ENCODE measurements at regions not wholly inside any gene's neighbourhood (a gene's known extent, or its start where the extent isn't known, plus 50 kb on each side); places are given as distances from the start of the nearest gene placed in this dataset.

DNA sequence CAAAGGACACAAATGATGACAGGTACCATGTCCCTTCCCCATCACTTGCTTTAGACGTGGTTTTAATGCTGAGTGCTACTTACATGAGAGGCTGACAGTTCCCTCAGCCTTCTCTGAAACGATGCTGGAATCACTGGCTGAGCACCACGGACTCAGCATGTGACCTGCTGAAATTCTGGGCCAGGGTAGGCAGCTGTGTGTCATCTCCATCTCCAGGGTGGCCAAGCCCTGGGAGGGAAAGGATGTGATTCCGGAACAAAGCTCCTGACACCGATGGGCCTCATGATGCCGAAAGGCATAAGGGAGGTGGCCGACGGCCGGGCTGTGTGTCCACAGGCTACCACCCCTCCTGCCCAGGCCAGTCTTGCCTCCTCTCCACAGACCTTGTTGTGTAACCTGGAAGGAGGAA is 184.3 kb upstream of the CST7 start:
- WGBS (ENCODE audit: insufficient coverage, low coverage, missing lambda C conversion rate), result under 1% methylated on average over 8 of the region's 9 CpGs
- Histone ChIP-seq H3K27ac (ENCODE audit: extremely low read depth, low read depth, low read length) (no peak overlapping the region), H3K9me1 (ENCODE audit: control insufficient read depth, insufficient read depth, low read length) (no peaks in the 10 kb centered on the region), H3K79me2 (ENCODE audit: control insufficient read depth, insufficient read depth, low read length) (no peaks in the 10 kb centered on the region), H3K4me1 (replicated peaks in 1 of 2; ENCODE audit: control insufficient read depth in 2 of 2, insufficient read depth in 2 of 2, low read length in 2 of 2) (no peaks in the 10 kb centered on the region), H3K4me3 (no peak overlapping the region), H3K27me3 (ENCODE audit: control insufficient read depth in 2 of 2, insufficient read depth in 2 of 2, low read length in 2 of 2) (no peaks in the 10 kb centered on the region; a peak in 1 of 5 replicates), H3K36me3 (ENCODE audit: control insufficient read depth, insufficient read depth, low read length) (no peaks in the 10 kb centered on the region), H2AFZ (ENCODE audit: low read depth, low read length) (no peak overlapping the region), H3K4me2 (ENCODE audit: insufficient read depth, low read length) (no peak overlapping the region), H4K20me1 (replicated peaks; ENCODE audit: control insufficient read depth, insufficient read depth, low read length) (no peaks in the 10 kb centered on the region), H3K9ac (ENCODE audit: insufficient read depth in 1 of 2, low read depth in 2 of 2, low read length in 2 of 2) (no peak overlapping the region), H3K9me3 (replicated peaks; ENCODE audit: control insufficient read depth, insufficient read depth, low read depth, low read length) (no peaks in the 10 kb centered on the region)
- ChIA-PET POLR2A (no interaction called here), CTCF (ENCODE audit: low intra/inter-chr PET ratio) (no interaction called here)
- intact Hi-C loops (cut with micrococcal nuclease), result no loop called here
- no TSS peak for BruUV-seq (replicated peaks)
- FAIRE-seq, result no peak
- in situ Hi-C loops (cut with MboI), result no loop called here
- no peak for ATAC-seq
- no peak for DNase-seq (ENCODE audit: extremely low read depth in 1 of 4, low spot score in 3 of 4)
- TF ChIP-seq NR2F6 (CRISPR knock-in tag; IDR thresholded peaks at IDR 0.05) (no peak), HDAC2 (IDR thresholded peaks at IDR 0.05) (no peak), BRD4 (IDR thresholded peaks at IDR 0.05) (no peak), MYC (IDR thresholded peaks at IDR 0.05; ENCODE audit: low read depth, low read length) (no peak), MYC (CRISPR knock-in tag; IDR thresholded peaks at IDR 0.05; ENCODE audit: borderline replicate concordance, low read depth) (no peak), ZFPM2 (CRISPR knock-in tag; IDR thresholded peaks at IDR 0.05) (no peak), ZFX (CRISPR knock-in tag; IDR thresholded peaks at IDR 0.05) (no peak), ETV5 (CRISPR knock-in tag; IDR thresholded peaks at IDR 0.05; ENCODE audit: low read depth) (no peak), BMI1 (IDR thresholded peaks at IDR 0.05; ENCODE audit: low read length) (no peak)
- TF ChIP-seq, protein P1, sequence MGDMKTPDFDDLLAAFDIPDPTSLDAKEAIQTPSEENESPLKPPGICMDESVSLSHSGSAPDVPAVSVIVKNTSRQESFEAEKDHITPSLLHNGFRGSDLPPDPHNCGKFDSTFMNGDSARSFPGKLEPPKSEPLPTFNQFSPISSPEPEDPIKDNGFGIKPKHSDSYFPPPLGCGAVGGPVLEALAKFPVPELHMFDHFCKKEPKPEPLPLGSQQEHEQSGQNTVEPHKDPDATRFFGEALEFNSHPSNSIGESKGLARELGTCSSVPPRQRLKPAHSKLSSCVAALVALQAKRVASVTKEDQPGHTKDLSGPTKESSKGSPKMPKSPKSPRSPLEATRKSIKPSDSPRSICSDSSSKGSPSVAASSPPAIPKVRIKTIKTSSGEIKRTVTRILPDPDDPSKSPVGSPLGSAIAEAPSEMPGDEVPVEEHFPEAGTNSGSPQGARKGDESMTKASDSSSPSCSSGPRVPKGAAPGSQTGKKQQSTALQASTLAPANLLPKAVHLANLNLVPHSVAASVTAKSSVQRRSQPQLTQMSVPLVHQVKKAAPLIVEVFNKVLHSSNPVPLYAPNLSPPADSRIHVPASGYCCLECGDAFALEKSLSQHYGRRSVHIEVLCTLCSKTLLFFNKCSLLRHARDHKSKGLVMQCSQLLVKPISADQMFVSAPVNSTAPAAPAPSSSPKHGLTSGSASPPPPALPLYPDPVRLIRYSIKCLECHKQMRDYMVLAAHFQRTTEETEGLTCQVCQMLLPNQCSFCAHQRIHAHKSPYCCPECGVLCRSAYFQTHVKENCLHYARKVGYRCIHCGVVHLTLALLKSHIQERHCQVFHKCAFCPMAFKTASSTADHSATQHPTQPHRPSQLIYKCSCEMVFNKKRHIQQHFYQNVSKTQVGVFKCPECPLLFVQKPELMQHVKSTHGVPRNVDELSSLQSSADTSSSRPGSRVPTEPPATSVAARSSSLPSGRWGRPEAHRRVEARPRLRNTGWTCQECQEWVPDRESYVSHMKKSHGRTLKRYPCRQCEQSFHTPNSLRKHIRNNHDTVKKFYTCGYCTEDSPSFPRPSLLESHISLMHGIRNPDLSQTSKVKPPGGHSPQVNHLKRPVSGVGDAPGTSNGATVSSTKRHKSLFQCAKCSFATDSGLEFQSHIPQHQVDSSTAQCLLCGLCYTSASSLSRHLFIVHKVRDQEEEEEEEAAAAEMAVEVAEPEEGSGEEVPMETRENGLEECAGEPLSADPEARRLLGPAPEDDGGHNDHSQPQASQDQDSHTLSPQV (IDR thresholded peaks at IDR 0.05), result no peak
- TF ChIP-seq, protein P2, sequence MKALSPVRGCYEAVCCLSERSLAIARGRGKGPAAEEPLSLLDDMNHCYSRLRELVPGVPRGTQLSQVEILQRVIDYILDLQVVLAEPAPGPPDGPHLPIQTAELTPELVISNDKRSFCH (CRISPR knock-in tag; IDR thresholded peaks at IDR 0.05), result no peak
- TF ChIP-seq, protein P2 (tag; IDR thresholded peaks at IDR 0.05), result no peak
- TF ChIP-seq, protein P3, sequence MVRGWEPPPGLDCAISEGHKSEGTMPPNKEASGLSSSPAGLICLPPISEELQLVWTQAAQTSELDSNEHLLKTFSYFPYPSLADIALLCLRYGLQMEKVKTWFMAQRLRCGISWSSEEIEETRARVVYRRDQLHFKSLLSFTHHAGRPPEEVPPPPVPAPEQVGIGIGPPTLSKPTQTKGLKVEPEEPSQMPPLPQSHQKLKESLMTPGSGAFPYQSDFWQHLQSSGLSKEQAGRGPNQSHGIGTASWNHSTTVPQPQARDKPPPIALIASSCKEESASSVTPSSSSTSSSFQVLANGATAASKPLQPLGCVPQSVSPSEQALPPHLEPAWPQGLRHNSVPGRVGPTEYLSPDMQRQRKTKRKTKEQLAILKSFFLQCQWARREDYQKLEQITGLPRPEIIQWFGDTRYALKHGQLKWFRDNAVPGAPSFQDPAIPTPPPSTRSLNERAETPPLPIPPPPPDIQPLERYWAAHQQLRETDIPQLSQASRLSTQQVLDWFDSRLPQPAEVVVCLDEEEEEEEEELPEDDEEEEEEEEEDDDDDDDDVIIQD (CRISPR knock-in tag; IDR thresholded peaks at IDR 0.05), result no peak
- TF ChIP-seq, protein P4, sequence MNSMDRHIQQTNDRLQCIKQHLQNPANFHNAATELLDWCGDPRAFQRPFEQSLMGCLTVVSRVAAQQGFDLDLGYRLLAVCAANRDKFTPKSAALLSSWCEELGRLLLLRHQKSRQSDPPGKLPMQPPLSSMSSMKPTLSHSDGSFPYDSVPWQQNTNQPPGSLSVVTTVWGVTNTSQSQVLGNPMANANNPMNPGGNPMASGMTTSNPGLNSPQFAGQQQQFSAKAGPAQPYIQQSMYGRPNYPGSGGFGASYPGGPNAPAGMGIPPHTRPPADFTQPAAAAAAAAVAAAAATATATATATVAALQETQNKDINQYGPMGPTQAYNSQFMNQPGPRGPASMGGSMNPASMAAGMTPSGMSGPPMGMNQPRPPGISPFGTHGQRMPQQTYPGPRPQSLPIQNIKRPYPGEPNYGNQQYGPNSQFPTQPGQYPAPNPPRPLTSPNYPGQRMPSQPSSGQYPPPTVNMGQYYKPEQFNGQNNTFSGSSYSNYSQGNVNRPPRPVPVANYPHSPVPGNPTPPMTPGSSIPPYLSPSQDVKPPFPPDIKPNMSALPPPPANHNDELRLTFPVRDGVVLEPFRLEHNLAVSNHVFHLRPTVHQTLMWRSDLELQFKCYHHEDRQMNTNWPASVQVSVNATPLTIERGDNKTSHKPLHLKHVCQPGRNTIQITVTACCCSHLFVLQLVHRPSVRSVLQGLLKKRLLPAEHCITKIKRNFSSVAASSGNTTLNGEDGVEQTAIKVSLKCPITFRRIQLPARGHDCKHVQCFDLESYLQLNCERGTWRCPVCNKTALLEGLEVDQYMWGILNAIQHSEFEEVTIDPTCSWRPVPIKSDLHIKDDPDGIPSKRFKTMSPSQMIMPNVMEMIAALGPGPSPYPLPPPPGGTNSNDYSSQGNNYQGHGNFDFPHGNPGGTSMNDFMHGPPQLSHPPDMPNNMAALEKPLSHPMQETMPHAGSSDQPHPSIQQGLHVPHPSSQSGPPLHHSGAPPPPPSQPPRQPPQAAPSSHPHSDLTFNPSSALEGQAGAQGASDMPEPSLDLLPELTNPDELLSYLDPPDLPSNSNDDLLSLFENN (IDR thresholded peaks at IDR 0.05; ENCODE audit: low read depth in 2 of 2, low read length in 2 of 2), result no peak
